ENCODE measurements at regions not wholly inside any gene's neighbourhood (a gene's known extent, or its start where the extent isn't known, plus 50 kb on each side); places are given as distances from the start of the nearest gene placed in this dataset.

DNA sequence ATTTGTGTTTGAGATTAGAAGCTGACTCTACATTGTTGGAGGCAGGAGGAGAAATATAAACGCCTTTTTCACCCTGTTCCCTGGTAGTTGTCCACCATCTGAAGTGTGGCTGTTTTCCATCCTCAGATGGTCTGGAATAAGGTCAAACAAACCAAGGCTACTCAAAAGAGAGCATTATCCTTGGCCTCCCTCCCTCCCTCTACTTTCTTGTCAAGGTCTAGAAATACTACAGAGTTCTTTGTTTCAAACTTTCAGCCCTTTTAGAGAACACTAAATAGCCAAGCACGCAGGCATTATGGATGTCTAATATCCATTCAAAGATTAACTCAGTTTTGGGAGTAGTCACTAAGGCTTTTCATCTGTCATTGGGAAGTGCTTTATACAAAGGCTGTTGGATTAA lies 215.8 kb upstream of the ITGA4 start:
- H3K4me1 ChIP-seq (ENCODE audit: control insufficient read depth, insufficient read depth, low read length, unreplicated experiment) = peaks cover 2% of the 10 kb centered on the region
- no peaks in the 10 kb centered on the region for H3K79me2 ChIP-seq (ENCODE audit: control insufficient read depth, insufficient read depth, low read length, unreplicated experiment)
- H3K27me3 ChIP-seq (ENCODE audit: insufficient read depth, low read length) = no peaks in the 10 kb centered on the region
- no peak overlapping the region for H2AFZ ChIP-seq (ENCODE audit: low read length, unreplicated experiment)
- no peak overlapping the region for H3K4me3 ChIP-seq (ENCODE audit: low read depth, low read length)
- no peak overlapping the region for H3K27ac ChIP-seq (ENCODE audit: low read depth, low read length)
- no peaks in the 10 kb centered on the region for H3K36me3 ChIP-seq (ENCODE audit: insufficient read depth, low read length)

DNA sequence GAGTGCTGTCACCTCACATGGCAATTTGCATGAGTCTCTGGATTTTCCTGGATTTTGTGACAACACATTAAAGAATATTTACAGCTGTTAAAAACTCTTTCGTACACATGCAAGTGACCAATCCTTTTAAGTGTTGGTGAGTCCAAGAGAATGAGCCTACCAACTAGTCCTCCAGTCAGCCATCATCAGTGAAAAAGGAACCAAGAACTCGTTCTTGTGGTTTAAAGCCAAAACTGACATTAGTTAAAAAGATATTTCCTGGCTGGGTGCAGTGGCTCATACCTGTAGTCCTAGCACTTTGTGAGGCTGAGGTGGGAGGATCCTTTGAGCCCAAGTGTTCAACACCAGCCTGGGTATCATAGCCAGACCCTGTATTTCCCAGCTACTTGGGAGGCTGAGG lies 215.4 kb upstream of the ITGA4 start:
- Histone ChIP-seq H3K79me2 (ENCODE audit: control insufficient read depth, insufficient read depth, low read length, unreplicated experiment) (no peaks in the 10 kb centered on the region), H3K4me3 (ENCODE audit: low read depth, low read length) (no peak overlapping the region), H3K4me1 (ENCODE audit: control insufficient read depth, insufficient read depth, low read length, unreplicated experiment) (peaks cover 2% of the 10 kb centered on the region), H3K27ac (ENCODE audit: low read depth, low read length) (no peak overlapping the region), H2AFZ (ENCODE audit: low read length, unreplicated experiment) (no peak overlapping the region), H3K27me3 (ENCODE audit: insufficient read depth, low read length) (no peaks in the 10 kb centered on the region), H3K36me3 (ENCODE audit: insufficient read depth, low read length) (no peaks in the 10 kb centered on the region)

DNA sequence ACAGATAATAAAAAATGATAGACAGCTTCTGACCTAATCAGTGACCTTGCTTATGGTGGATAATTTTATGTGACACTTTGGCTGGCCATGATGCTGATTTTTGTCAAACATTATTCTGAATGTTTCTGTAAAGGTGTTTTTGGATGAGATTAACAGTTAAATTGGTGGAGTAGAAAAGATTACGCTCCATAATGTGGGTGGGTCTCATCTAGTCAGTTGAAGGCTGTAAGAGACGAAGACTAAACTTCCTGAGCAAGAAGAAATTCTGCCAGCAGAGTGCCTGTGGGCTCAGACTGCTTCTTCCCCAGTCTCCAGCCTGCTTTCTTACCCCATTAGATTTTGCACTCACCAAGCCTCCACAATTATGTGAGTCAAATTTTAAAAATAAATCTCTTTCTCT lies 214.9 kb upstream of the ITGA4 start:
- H3K79me2 ChIP-seq (ENCODE audit: control insufficient read depth, insufficient read depth, low read length, unreplicated experiment) = no peaks in the 10 kb centered on the region
- no peak overlapping the region for H2AFZ ChIP-seq (ENCODE audit: low read length, unreplicated experiment)
- no peaks in the 10 kb centered on the region for H3K36me3 ChIP-seq (ENCODE audit: insufficient read depth, low read length)
- no peak overlapping the region for H3K4me3 ChIP-seq (ENCODE audit: low read depth, low read length)
- no peak overlapping the region for H3K27ac ChIP-seq (ENCODE audit: low read depth, low read length)
- H3K27me3 ChIP-seq (ENCODE audit: insufficient read depth, low read length) = no peaks in the 10 kb centered on the region
- H3K4me1 ChIP-seq (ENCODE audit: control insufficient read depth, insufficient read depth, low read length, unreplicated experiment) = peaks cover 2% of the 10 kb centered on the region

DNA sequence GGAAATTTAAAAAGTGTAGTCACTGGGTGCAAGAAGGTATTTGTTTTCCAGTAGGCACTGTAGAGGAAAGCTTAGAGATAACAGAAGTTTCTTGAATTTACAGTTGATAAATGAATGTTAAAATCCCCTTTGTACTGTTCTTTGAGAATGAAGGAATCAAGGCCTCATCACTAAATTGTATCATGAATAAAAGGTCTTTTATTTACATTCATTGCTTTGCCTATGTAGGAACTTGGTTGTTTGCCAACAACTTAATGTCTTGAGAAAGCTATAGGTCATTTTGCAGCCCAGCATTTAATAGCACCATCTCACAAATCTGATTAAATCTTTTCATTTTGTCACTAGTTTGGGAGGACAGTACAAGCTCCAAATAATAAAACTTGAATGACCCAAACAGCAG lies 213.9 kb upstream of the ITGA4 start:
- Histone ChIP-seq H3K4me1 (ENCODE audit: control insufficient read depth, insufficient read depth, low read length, unreplicated experiment) (peaks cover 2% of the 10 kb centered on the region), H3K27ac (ENCODE audit: low read depth, low read length) (no peak overlapping the region), H3K79me2 (ENCODE audit: control insufficient read depth, insufficient read depth, low read length, unreplicated experiment) (no peaks in the 10 kb centered on the region), H3K36me3 (ENCODE audit: insufficient read depth, low read length) (no peaks in the 10 kb centered on the region), H3K27me3 (ENCODE audit: insufficient read depth, low read length) (no peaks in the 10 kb centered on the region), H2AFZ (ENCODE audit: low read length, unreplicated experiment) (no peak overlapping the region), H3K4me3 (ENCODE audit: low read depth, low read length) (no peak overlapping the region)

DNA sequence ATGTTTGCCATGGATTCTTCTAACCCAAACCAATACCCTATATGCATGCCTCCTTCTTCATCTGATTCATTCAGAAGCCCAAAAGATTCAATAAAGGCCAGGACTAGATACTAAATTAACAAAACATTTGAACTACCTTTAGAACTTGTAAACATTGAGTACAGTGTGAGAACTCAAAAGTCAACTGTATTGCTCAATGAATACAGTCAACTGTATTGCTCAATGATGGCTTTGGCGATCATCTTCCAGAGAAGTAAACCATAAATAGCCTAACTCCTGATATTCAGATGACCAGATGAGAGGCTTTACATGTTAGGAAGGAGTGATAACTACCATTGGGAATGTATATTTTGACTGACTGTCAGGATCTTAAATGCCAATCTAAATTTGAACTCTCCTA lies 206.5 kb upstream of the ITGA4 start:
- Histone ChIP-seq H3K27me3 (ENCODE audit: insufficient read depth, low read length) (no peaks in the 10 kb centered on the region), H2AFZ (ENCODE audit: low read length, unreplicated experiment) (no peak overlapping the region), H3K4me3 (ENCODE audit: low read depth, low read length) (no peak overlapping the region), H3K4me1 (ENCODE audit: control insufficient read depth, insufficient read depth, low read length, unreplicated experiment) (no peaks in the 10 kb centered on the region), H3K36me3 (ENCODE audit: insufficient read depth, low read length) (no peaks in the 10 kb centered on the region), H3K79me2 (ENCODE audit: control insufficient read depth, insufficient read depth, low read length, unreplicated experiment) (no peaks in the 10 kb centered on the region), H3K27ac (ENCODE audit: low read depth, low read length) (no peak overlapping the region)

DNA sequence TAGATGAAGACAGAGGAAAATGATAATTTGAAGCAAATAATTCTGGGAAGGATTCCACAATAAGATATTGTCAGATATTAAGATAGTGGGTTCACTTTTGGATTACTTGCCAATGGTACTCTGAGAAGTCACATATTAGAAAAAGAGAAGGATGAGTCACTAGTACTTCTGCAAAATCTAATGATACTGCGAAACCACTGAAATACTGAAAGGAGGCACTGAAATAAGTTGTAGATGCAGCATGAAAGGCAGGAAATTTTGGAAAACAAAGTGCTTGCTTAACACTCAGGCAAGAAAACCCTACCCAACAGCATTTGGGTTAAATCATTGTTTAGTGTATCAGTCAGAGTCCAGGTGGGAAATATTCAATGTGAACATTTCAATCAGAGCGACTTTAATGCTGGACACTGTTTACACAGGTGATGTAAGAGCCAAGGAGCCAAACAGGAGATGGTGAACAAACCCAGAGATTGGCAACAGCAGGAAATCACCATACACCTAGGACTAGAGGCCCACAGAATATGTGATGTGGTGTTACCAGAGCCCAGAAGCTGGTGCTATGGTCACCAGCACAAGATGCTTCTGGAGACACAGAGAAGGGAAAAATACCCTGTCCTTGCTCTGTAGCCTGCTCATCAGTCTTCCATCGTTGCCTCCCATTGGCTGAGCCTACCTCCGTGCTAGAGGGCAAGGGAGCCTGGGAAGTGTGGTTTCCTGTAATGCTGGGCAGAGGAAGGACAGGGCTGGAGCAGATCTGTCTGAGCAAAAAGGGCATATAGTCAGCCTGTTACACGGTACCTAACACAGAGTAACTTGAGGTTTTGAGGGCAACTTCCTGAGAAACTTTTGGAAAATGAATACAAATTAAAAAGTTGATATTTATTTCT lies 204.7 kb upstream of the ITGA4 start:
- H3K27ac ChIP-seq (ENCODE audit: low read depth, low read length) = no peak overlapping the region
- no peaks in the 10 kb centered on the region for H3K4me1 ChIP-seq (ENCODE audit: control insufficient read depth, insufficient read depth, low read length, unreplicated experiment)
- no peak overlapping the region for H3K4me3 ChIP-seq (ENCODE audit: low read depth, low read length)
- H3K79me2 ChIP-seq (ENCODE audit: control insufficient read depth, insufficient read depth, low read length, unreplicated experiment) = no peaks in the 10 kb centered on the region
- no peak overlapping the region for H2AFZ ChIP-seq (ENCODE audit: low read length, unreplicated experiment)
- H3K36me3 ChIP-seq (ENCODE audit: insufficient read depth, low read length) = no peaks in the 10 kb centered on the region
- no peaks in the 10 kb centered on the region for H3K27me3 ChIP-seq (ENCODE audit: insufficient read depth, low read length)

DNA sequence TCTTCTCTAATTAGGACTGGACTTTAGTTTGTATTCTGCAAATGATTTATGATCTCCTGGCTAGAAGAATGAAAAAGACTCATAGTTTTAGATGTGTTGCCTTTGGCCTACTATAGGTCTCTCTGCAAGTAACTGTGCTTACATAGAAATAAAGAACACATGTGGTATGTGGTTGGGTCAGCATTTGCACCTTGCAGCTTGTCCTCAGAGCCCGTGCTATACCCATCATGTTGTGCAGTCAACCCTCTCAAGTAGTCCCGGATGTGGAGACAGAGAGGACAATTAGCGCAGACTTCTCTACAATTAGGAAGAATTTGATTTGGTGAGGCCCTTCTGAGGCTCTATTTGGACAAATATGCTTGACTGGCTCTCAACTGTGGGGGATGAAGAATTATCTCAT lies 203.7 kb upstream of the ITGA4 start:
- H3K79me2 ChIP-seq (ENCODE audit: control insufficient read depth, insufficient read depth, low read length, unreplicated experiment) = no peaks in the 10 kb centered on the region
- H2AFZ ChIP-seq (ENCODE audit: low read length, unreplicated experiment) = no peak overlapping the region
- H3K36me3 ChIP-seq (ENCODE audit: insufficient read depth, low read length) = no peaks in the 10 kb centered on the region
- H3K27ac ChIP-seq (ENCODE audit: low read depth, low read length) = no peak overlapping the region
- H3K4me1 ChIP-seq (ENCODE audit: control insufficient read depth, insufficient read depth, low read length, unreplicated experiment) = peaks cover 1% of the 10 kb centered on the region
- no peaks in the 10 kb centered on the region for H3K27me3 ChIP-seq (ENCODE audit: insufficient read depth, low read length)
- no peak overlapping the region for H3K4me3 ChIP-seq (ENCODE audit: low read depth, low read length)

DNA sequence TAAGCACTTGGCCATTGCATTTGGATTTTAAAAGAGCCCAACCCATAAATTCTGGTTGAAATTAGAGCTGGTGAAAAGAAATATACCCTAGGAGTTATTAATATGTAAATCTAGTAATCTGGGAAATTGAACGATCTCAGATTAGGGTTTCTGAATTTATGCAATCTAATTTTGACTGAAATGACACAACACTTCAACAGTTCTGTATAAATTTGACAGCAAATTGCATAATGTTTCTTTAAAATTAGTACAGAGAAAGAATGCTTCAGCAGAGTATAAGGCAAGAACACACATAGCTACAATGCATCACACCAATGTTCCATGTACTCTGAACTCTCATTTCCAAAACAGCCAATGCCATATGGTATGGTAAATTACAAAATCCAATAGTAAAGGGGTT lies 201.5 kb upstream of the ITGA4 start:
- H2AFZ ChIP-seq (ENCODE audit: low read length, unreplicated experiment) = no peak overlapping the region
- peaks cover 8% of the 10 kb centered on the region for H3K4me1 ChIP-seq (ENCODE audit: control insufficient read depth, insufficient read depth, low read length, unreplicated experiment)
- H3K4me3 ChIP-seq (ENCODE audit: low read depth, low read length) = no peak overlapping the region
- H3K27ac ChIP-seq (ENCODE audit: low read depth, low read length) = no peak overlapping the region
- H3K36me3 ChIP-seq (ENCODE audit: insufficient read depth, low read length) = no peaks in the 10 kb centered on the region
- H3K79me2 ChIP-seq (ENCODE audit: control insufficient read depth, insufficient read depth, low read length, unreplicated experiment) = no peaks in the 10 kb centered on the region
- H3K27me3 ChIP-seq (ENCODE audit: insufficient read depth, low read length) = no peaks in the 10 kb centered on the region

DNA sequence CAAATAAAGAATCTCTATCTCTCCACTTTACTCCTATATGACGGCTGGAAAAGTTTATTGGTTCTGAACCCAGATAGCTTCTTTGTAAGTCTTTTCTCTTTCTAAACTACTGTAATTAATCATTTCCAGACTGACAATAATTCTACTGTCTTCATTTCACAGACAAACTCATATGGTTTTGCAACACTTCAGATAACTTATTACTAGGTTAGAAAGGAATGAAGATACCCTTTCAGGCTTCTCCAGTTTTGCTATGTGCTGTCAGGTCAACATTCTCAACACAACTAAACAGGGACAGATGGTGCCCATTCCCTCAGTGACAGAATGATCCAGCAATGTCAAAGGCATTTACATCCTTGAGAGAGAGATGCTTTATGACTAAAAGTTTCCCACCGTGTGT lies 198.5 kb upstream of the ITGA4 start:
- Histone ChIP-seq H3K79me2 (ENCODE audit: control insufficient read depth, insufficient read depth, low read length, unreplicated experiment) (no peaks in the 10 kb centered on the region), H2AFZ (ENCODE audit: low read length, unreplicated experiment) (no peak overlapping the region), H3K36me3 (ENCODE audit: insufficient read depth, low read length) (no peaks in the 10 kb centered on the region), H3K27ac (ENCODE audit: low read depth, low read length) (no peak overlapping the region), H3K27me3 (ENCODE audit: insufficient read depth, low read length) (no peaks in the 10 kb centered on the region), H3K4me3 (ENCODE audit: low read depth, low read length) (no peak overlapping the region), H3K4me1 (ENCODE audit: control insufficient read depth, insufficient read depth, low read length, unreplicated experiment) (peaks cover 8% of the 10 kb centered on the region)

DNA sequence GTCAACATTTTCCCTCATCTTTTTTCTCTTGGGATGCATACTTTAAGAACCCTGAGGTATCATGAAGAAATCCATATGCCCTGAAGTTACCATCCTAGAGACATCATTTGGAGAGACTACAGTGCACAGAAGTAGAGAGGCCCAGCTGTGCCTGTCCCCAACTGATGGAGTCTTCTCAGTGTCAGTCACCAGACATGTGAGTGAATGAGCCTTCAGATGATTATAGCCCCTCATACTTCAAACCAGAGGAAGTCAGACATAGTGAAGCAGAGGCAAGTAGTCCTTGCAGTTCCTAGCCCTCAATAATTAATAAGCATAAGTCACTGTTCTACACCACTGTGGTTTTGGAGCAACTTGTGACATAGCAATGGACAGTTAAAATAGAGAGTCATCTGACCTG lies 194.4 kb upstream of the ITGA4 start:
- Histone ChIP-seq H3K27ac (ENCODE audit: low read depth, low read length) (no peak overlapping the region), H3K27me3 (ENCODE audit: insufficient read depth, low read length) (no peaks in the 10 kb centered on the region), H3K79me2 (ENCODE audit: control insufficient read depth, insufficient read depth, low read length, unreplicated experiment) (no peaks in the 10 kb centered on the region), H3K36me3 (ENCODE audit: insufficient read depth, low read length) (no peaks in the 10 kb centered on the region), H3K4me3 (ENCODE audit: low read depth, low read length) (no peak overlapping the region), H3K4me1 (ENCODE audit: control insufficient read depth, insufficient read depth, low read length, unreplicated experiment) (peaks cover 8% of the 10 kb centered on the region), H2AFZ (ENCODE audit: low read length, unreplicated experiment) (no peak overlapping the region)

DNA sequence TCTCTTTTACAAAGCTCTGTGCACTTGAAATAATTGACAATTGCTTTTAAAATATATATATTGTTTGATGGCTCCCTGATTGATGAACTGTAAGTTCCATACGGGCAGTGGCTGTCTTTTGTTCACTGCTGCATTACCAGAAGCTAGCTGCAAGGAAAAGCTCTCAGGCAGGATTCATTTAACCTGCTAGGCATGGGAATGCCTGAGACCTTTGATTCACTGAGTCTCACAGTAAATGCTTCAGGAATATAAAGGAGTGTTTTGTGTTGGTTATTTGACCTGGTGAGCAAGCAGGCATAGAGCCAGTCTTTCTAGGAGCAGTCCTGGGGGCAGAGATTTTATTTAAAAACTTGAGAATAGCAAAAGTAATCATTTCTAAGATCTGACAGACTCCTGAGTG lies 193.2 kb upstream of the ITGA4 start:
- Histone ChIP-seq H2AFZ (ENCODE audit: low read length, unreplicated experiment) (no peak overlapping the region), H3K4me3 (ENCODE audit: low read depth, low read length) (no peak overlapping the region), H3K79me2 (ENCODE audit: control insufficient read depth, insufficient read depth, low read length, unreplicated experiment) (no peaks in the 10 kb centered on the region), H3K27me3 (ENCODE audit: insufficient read depth, low read length) (no peaks in the 10 kb centered on the region), H3K36me3 (ENCODE audit: insufficient read depth, low read length) (no peaks in the 10 kb centered on the region), H3K27ac (ENCODE audit: low read depth, low read length) (no peak overlapping the region), H3K4me1 (ENCODE audit: control insufficient read depth, insufficient read depth, low read length, unreplicated experiment) (peaks cover 1% of the 10 kb centered on the region)
